Colonic mucosa (tissue), 4 donors: ENCODE measurements at regions not wholly inside any gene's neighbourhood (a gene's known extent, or its start where the extent isn't known, plus 50 kb on each side); places are given as distances from the start of the nearest gene placed in this dataset.
"Not testable (repeated sequence)": the region's sequence is repeated elsewhere in the genome, so short reads cannot be mapped to it uniquely, and the experiment has no call there.

Source experiments
- DNase-seq: peaks from one replicate; pipeline ENCODE4 v3.0.0-alpha.2; 2020
- H3K27ac ChIP-seq: fragments of 200-600 bp; one replicate; pipeline ENCODE4 v1.8.0; 2021
- H3K27me3 ChIP-seq: fragments of 200-600 bp; one replicate; pipeline ENCODE4 v1.8.0; 2021
- H3K36me3 ChIP-seq: fragments of 200-600 bp; one replicate; pipeline ENCODE4 v1.8.0; 2021
- H3K4me1 ChIP-seq: fragments of 200-600 bp; one replicate; pipeline ENCODE4 v1.8.0; 2021; ENCODE audit warnings: mild to moderate bottlenecking
- H3K4me3 ChIP-seq: fragments of 200-600 bp; one replicate; pipeline ENCODE4 v1.8.0; 2021
- H3K9ac ChIP-seq, 2 donors: one replicate each; pipeline ENCODE4 v1.7.0; 2013; ENCODE audit warnings: control low read depth in 2 of 2, low read depth in 2 of 2, low read length in 2 of 2
- H3K9me3 ChIP-seq: fragments of 200-600 bp; one replicate; pipeline ENCODE4 v1.8.0; 2021
- CTCF ChIP-seq: fragments of 200-600 bp; IDR thresholded peaks from one replicate; pipeline ENCODE4 v1.8.0; 2022; ENCODE audit warnings: antibody characterized with exemption, mild to moderate bottlenecking
- intact Hi-C: fragments of 100-400 bp; cut with DNase I; formaldehyde crosslinking; loops from one replicate; pipeline ENCODE4 v1.14.1; 2022
- donor health status: healthy.
- donor health status: DM: no; HTN: no; CAD: no.
- donor health status: DM: no; HTN: no; CAD: no.

DNA sequence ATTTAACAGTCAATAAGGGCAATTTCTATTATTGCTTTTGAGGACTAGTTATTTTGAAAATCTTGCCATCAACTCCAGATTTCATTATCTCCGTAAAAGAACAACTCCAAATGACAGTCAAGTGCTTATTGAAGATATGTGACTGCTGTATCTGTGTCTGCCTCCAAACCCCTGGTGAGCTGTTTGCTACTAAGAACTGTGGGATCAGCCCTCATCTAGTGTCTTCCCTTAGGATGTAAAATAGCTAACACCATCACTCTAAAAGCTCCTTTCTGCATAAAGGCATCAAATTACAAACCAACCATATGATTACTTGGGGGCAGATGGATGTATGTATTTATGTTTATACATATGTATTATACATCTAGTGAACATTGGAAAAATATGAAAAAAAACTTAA is 70.8 kb upstream of the SLC13A1 start:
- no peak overlapping the region for H3K9ac ChIP-seq
- no peaks in the 10 kb centered on the region for H3K4me1 ChIP-seq
- no peak for TF ChIP-seq CTCF
- DNase-seq = no peak
- no peak overlapping the region for H3K4me3 ChIP-seq
- H3K27ac ChIP-seq = no peak overlapping the region
- no peaks in the 10 kb centered on the region for H3K9me3 ChIP-seq
- H3K36me3 ChIP-seq = no peaks in the 10 kb centered on the region
- no peaks in the 10 kb centered on the region for H3K27me3 ChIP-seq
- intact Hi-C loops = no loop called here

GRCh38 chr7:123265853-123266252 is 66.1 kb upstream of the SLC13A1 start:
- no peaks in the 10 kb centered on the region for H3K9me3 ChIP-seq
- no peak for DNase-seq
- H3K36me3 ChIP-seq = no peaks in the 10 kb centered on the region
- no peaks in the 10 kb centered on the region for H3K4me1 ChIP-seq
- intact Hi-C loops = no loop called here
- H3K9ac ChIP-seq = no peak overlapping the region
- H3K27ac ChIP-seq = no peak overlapping the region
- H3K27me3 ChIP-seq = no peaks in the 10 kb centered on the region
- no peak overlapping the region for H3K4me3 ChIP-seq
- no peak for TF ChIP-seq CTCF

GRCh38 chr7:123264820-123265219 is 65.1 kb upstream of the SLC13A1 start:
- H3K27me3 ChIP-seq, H3K27ac ChIP-seq, H3K36me3 ChIP-seq, H3K4me1 ChIP-seq, H3K4me3 ChIP-seq, H3K9me3 ChIP-seq, H3K9ac ChIP-seq, DNase-seq, intact Hi-C loops: not testable (repeated sequence)

- H3K9me3 ChIP-seq = no peaks in the 10 kb centered on the region
- intact Hi-C loops = no loop called here
- no peak overlapping the region for H3K4me3 ChIP-seq
- H3K4me1 ChIP-seq = no peaks in the 10 kb centered on the region
- H3K36me3 ChIP-seq = no peaks in the 10 kb centered on the region
- no peak for TF ChIP-seq CTCF
- H3K27ac ChIP-seq = peak overlapping the region; percentile 30
- no peaks in the 10 kb centered on the region for H3K27me3 ChIP-seq
- peak; percentile 31 for DNase-seq
- H3K9ac ChIP-seq = no peak overlapping the region
Observed at GRCh38 chr7:123260428-123260960, 60.7 kb upstream of the SLC13A1 start.

- Histone ChIP-seq H3K9ac (no peak overlapping the region), H3K36me3 (no peaks in the 10 kb centered on the region), H3K27ac (peak overlapping the region; percentile 30), H3K9me3 (no peaks in the 10 kb centered on the region), H3K4me3 (no peak overlapping the region), H3K27me3 (no peaks in the 10 kb centered on the region), H3K4me1 (no peaks in the 10 kb centered on the region)
- intact Hi-C loops = no loop called here
- no peak for DNase-seq
- TF ChIP-seq CTCF = no peak
Observed at GRCh38 chr7:123259759-123260158, 60.0 kb upstream of the SLC13A1 start.
